Osteocyte (in vitro differentiated cells): ENCODE measurements at regions not wholly inside any gene's neighbourhood (a gene's known extent, or its start where the extent isn't known, plus 50 kb on each side); places are given as distances from the start of the nearest gene placed in this dataset.

Experiments used
- DNase-seq: peaks from one replicate; pipeline ENCODE4 v3.0.0; 2021; ENCODE audit warnings: mixed read lengths; ENCODE audit not compliant: unreplicated experiment; ENCODE audit errors: extremely low spot score
- H3K27ac Mint-ChIP-seq: one replicate; pipeline ENCODE4 v1.8.0; 2021; ENCODE audit warnings: mild to moderate bottlenecking, mixed read lengths; ENCODE audit not compliant: unreplicated experiment
- H3K27me3 Mint-ChIP-seq: one replicate; pipeline ENCODE4 v1.8.0; 2021; ENCODE audit warnings: mixed read lengths; ENCODE audit not compliant: unreplicated experiment
- H3K36me3 Mint-ChIP-seq: one replicate; pipeline ENCODE4 v1.8.0; 2021; ENCODE audit warnings: mixed read lengths; ENCODE audit not compliant: unreplicated experiment
- H3K4me1 Mint-ChIP-seq: one replicate; pipeline ENCODE4 v1.8.0; 2021; ENCODE audit warnings: mixed read lengths; ENCODE audit not compliant: unreplicated experiment
- H3K4me3 Mint-ChIP-seq: one replicate; pipeline ENCODE4 v1.8.0; 2021; ENCODE audit warnings: mild to moderate bottlenecking, moderate library complexity, mixed read lengths; ENCODE audit not compliant: unreplicated experiment
- H3K9me3 Mint-ChIP-seq: one replicate; pipeline ENCODE4 v1.8.0; 2021; ENCODE audit warnings: mixed read lengths; ENCODE audit not compliant: unreplicated experiment
- TF ChIP-seq, protein P1 (sequence below): fragments of 200-600 bp; sonication (generic); IDR thresholded peaks from 2 replicates; pipeline ENCODE4 v1.5.0; 2021; ENCODE audit warnings: antibody characterized with exemption, mild to moderate bottlenecking, moderate library complexity

DNA sequence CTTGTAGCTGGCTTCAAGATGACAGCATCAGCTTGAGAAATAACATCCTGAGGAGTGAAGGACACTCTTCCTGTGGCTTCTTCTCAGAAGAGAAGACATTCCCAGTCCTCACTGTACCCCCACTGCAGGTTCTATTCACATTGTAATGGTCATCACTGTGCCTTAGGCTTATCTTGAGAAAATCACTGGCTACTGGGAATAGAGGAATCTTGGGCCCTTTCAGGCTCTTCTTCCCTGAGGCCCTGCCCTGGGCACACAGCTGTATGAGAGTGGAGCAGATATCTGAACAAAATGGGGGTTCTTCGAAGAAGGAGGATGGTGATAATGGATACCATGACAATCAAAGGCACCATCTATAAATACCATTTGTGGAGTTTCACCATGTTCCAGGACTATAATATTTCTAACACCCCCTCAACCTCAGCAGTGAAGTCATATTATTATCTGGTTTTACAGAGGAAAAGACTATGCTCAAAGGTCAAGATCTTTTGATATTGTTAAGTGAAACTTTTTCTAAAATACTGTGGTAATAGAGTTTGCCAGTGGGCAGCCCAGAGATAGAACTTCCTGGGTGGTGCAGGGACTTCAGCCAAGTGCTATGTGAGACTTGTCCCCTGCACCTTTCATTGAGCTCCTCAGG, 143.1 kb upstream of the KCNE2 start:
- no peak for DNase-seq
- no peak overlapping the region for H3K27ac Mint-ChIP-seq
- no peaks in the 10 kb centered on the region for H3K9me3 Mint-ChIP-seq
- H3K4me1 Mint-ChIP-seq, result peaks cover 26% of the 10 kb centered on the region
- TF ChIP-seq, protein P1, sequence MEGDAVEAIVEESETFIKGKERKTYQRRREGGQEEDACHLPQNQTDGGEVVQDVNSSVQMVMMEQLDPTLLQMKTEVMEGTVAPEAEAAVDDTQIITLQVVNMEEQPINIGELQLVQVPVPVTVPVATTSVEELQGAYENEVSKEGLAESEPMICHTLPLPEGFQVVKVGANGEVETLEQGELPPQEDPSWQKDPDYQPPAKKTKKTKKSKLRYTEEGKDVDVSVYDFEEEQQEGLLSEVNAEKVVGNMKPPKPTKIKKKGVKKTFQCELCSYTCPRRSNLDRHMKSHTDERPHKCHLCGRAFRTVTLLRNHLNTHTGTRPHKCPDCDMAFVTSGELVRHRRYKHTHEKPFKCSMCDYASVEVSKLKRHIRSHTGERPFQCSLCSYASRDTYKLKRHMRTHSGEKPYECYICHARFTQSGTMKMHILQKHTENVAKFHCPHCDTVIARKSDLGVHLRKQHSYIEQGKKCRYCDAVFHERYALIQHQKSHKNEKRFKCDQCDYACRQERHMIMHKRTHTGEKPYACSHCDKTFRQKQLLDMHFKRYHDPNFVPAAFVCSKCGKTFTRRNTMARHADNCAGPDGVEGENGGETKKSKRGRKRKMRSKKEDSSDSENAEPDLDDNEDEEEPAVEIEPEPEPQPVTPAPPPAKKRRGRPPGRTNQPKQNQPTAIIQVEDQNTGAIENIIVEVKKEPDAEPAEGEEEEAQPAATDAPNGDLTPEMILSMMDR, result no peak
- peaks cover 4% of the 10 kb centered on the region for H3K36me3 Mint-ChIP-seq
- H3K4me3 Mint-ChIP-seq, result no peak overlapping the region
- no peaks in the 10 kb centered on the region for H3K27me3 Mint-ChIP-seq

DNA sequence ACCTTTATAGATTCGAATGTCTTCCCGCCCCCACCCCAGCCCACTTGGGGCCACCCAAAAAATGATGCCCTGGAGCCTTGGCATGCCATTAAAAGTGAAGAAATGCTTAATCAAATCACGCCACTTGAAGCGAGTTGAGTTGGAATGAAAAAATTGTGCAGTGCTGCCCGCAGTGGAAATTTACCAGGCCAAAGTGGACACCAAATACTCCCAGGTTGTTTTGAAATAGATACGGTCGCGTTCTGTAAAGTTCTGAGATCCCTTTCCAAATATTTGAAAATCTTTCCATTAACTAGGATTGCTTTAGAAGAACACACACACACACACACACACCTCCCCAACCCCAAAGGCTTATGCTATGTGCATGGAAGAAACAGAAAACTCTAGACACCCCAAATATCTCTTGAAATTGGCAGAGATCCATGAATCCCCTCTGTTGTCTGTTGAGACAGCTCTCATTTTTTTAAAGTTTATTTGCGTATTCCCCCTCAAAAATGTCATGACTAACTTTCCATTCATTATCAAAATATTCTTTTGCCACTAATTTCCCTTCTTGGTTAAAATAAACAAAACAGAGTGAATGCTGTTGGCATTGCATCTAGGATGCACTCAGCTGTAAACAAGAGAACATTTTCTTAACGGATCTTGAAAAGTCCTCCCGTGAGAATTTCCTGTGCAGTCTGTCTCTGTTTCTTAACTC, 142.3 kb upstream of the KCNE2 start:
- Mint-ChIP-seq H3K27me3 (no peaks in the 10 kb centered on the region), H3K9me3 (no peaks in the 10 kb centered on the region), H3K36me3 (peaks cover 4% of the 10 kb centered on the region), H3K27ac (peak overlapping the region; percentile 25), H3K4me3 (no peak overlapping the region), H3K4me1 (peaks cover 18% of the 10 kb centered on the region)
- TF ChIP-seq, protein P1, result no peak
- no peak for DNase-seq

DNA sequence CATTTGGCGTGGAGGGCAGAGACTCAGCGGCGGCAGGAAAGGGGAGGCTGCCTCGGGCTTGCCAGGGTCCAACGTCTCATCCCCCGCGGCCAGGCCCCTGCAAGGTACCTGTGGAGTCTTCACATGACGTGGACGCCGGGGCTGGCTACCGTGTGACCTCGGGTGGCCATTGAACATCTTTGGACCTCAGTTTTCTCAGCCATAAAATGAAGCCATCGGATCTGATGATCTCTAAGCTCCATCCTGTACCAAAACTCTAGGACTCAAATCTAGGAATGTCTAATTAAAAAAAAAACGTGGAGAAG, 141.8 kb upstream of the KCNE2 start:
- Mint-ChIP-seq H3K36me3 (peaks cover 4% of the 10 kb centered on the region), H3K4me3 (no peak overlapping the region), H3K4me1 (peaks cover 13% of the 10 kb centered on the region), H3K27me3 (no peaks in the 10 kb centered on the region), H3K27ac (no peak overlapping the region), H3K9me3 (no peaks in the 10 kb centered on the region)
- TF ChIP-seq, protein P1, result no peak
- no peak for DNase-seq

DNA sequence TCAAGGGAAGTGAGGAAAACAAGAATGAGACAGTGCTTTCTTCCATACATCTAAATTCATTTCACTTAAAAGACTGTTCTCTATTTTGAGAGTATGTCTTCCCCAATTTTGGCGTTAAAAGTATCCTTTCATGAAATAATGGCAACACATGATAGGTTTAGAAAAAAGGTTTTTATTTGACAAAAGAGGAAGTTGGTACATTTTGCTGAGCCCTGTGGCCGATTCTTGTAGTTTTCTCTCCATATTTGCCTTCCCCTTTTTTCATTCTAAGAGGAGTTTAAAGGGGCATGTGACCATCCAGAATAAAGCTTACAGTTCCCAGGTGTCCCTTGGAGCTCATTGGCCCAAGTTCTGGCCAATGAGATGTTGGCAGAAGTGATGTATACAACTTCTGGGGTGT, 140.4 kb upstream of the KCNE2 start:
- no peaks in the 10 kb centered on the region for H3K27me3 Mint-ChIP-seq
- DNase-seq, result no peak
- no peak overlapping the region for H3K27ac Mint-ChIP-seq
- H3K4me3 Mint-ChIP-seq, result no peak overlapping the region
- H3K4me1 Mint-ChIP-seq, result peaks cover 13% of the 10 kb centered on the region
- TF ChIP-seq, protein P1, result no peak
- H3K9me3 Mint-ChIP-seq, result no peaks in the 10 kb centered on the region
- peaks cover 4% of the 10 kb centered on the region for H3K36me3 Mint-ChIP-seq

DNA sequence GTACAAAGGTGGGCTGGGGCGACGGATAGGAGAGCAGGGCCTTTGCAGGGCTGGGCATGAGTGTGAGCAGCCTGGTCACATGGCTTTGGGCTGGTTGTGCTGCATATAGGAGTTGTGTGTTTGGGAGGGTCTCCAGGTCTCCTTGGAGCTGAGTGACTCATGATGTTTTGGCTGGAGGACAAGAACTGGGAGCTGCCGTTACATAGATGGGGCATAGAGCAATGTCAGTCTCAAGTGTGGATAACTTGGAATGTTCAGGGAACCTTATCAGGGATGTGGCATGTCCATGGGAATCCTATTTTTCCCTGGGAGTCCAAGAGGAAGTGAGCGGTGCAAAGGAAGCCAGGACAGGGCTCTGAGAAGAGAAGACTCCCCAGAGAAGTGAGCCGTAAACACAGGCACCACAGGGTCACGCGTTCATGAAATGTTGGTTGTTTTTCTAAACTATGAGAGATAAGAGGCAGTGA, 136.4 kb upstream of the KCNE2 start:
- Mint-ChIP-seq H3K4me1 (no peaks in the 10 kb centered on the region), H3K9me3 (no peaks in the 10 kb centered on the region)

More for the DNA sequence above, 136.4 kb upstream of the KCNE2 start:
- TF ChIP-seq, protein P1, result no peak
- no peak overlapping the region for H3K27ac Mint-ChIP-seq
- no peak overlapping the region for H3K4me3 Mint-ChIP-seq
- no peaks in the 10 kb centered on the region for H3K27me3 Mint-ChIP-seq
- H3K36me3 Mint-ChIP-seq, result no peaks in the 10 kb centered on the region
- no peak for DNase-seq
